GM23338 (cell line): ENCODE measurements at regions not wholly inside any gene's neighbourhood (a gene's known extent, or its start where the extent isn't known, plus 50 kb on each side); places are given as distances from the start of the nearest gene placed in this dataset.

ENCODE experiments used
- ATAC-seq: fragments of 200-7000 bp; cut with Tn5 transposase; 3 replicates; pipeline ENCODE4 v1.9.1; 2020
- DNase-seq: peaks from one replicate; pipeline ENCODE4 v3.0.0-alpha.2; 2015; ENCODE audit warnings: low spot score
- H2AFZ ChIP-seq: fragments of 200-600 bp; sonication (generic); 2 replicates; pipeline ENCODE4 v1.8.0; 2016; ENCODE audit warnings: antibody characterized with exemption, mild to moderate bottlenecking, moderate library complexity
- H3F3A ChIP-seq: fragments of 200-600 bp; sonication (generic); replicated peaks from 2 replicates; pipeline ENCODE4 v1.8.0; 2017; ENCODE audit warnings: antibody characterized with exemption, mixed run types, low read depth
- H3K27ac ChIP-seq: fragments of 200-600 bp; sonication (generic); 2 replicates; pipeline ENCODE4 v1.6.1; 2016; ENCODE audit warnings: low read depth
- H3K27me3 ChIP-seq: fragments of 200-600 bp; sonication (generic); 2 replicates; pipeline ENCODE4 v1.8.0; 2016; ENCODE audit warnings: mild to moderate bottlenecking, mixed run types, moderate library complexity; ENCODE audit not compliant: insufficient read depth
- H3K36me3 ChIP-seq: fragments of 200-600 bp; sonication (generic); 2 replicates; pipeline ENCODE4 v1.8.0; 2016; ENCODE audit warnings: mild to moderate bottlenecking; ENCODE audit not compliant: insufficient read depth
- H3K4me1 ChIP-seq: fragments of 200-600 bp; sonication (generic); 2 replicates; pipeline ENCODE4 v1.8.0; 2016; ENCODE audit warnings: mild to moderate bottlenecking, moderate library complexity; ENCODE audit not compliant: insufficient read depth
- H3K4me2 ChIP-seq: fragments of 200-600 bp; sonication (generic); 2 replicates; pipeline ENCODE4 v1.7.1; 2017; ENCODE audit warnings: mixed run types
- H3K4me3 ChIP-seq: fragments of 200-600 bp; sonication (generic); 2 replicates; pipeline ENCODE4 v1.6.1; 2016; ENCODE audit warnings: mixed run types
- H3K79me2 ChIP-seq: fragments of 200-600 bp; sonication (generic); replicated peaks from 2 replicates; pipeline ENCODE4 v1.8.0; 2017; ENCODE audit warnings: mild to moderate bottlenecking; ENCODE audit not compliant: insufficient read depth
- H3K9me2 ChIP-seq: fragments of 200-600 bp; sonication (generic); 2 replicates; pipeline ENCODE4 v1.8.0; 2017; ENCODE audit not compliant: insufficient read depth
- H4K20me1 ChIP-seq: fragments of 200-600 bp; sonication (generic); replicated peaks from 2 replicates; pipeline ENCODE4 v1.8.0; 2017; ENCODE audit warnings: mild to moderate bottlenecking; ENCODE audit not compliant: insufficient read depth
- H3K27ac Mint-ChIP-seq: 2 replicates; pipeline ENCODE4 v1.8.0; 2020; ENCODE audit warnings: inconsistent platforms, mild to moderate bottlenecking, moderate library complexity, mixed read lengths
- H3K27me3 Mint-ChIP-seq: 3 replicates; pipeline ENCODE4 v1.8.0; 2022; ENCODE audit warnings: low read depth, mild to moderate bottlenecking, moderate library complexity, mixed read lengths, inconsistent platforms; ENCODE audit not compliant: insufficient read depth, poor library complexity
- H3K36me3 Mint-ChIP-seq: 3 replicates; pipeline ENCODE4 v1.8.0; 2021; ENCODE audit warnings: low read depth, mild to moderate bottlenecking, inconsistent platforms, moderate library complexity, mixed read lengths
- H3K4me1 Mint-ChIP-seq: 3 replicates; pipeline ENCODE4 v1.8.0; 2020; ENCODE audit warnings: mild to moderate bottlenecking, inconsistent platforms, mixed read lengths
- H3K4me3 Mint-ChIP-seq: 3 replicates; pipeline ENCODE4 v1.8.0; 2021; ENCODE audit warnings: moderate library complexity, mild to moderate bottlenecking, inconsistent platforms, mixed read lengths
- H3K9me3 Mint-ChIP-seq: 3 replicates; pipeline ENCODE4 v1.8.0; 2020; ENCODE audit warnings: moderate library complexity, mild to moderate bottlenecking, inconsistent platforms, mixed read lengths
- CREB1 ChIP-seq: fragments of 250-450 bp; sonication (Bioruptor Pico); IDR thresholded peaks from 2 replicates; pipeline ENCODE4 v1.5.0; 2020; ENCODE audit warnings: low read depth, mild to moderate bottlenecking, moderate library complexity
- ETS1 ChIP-seq: IDR thresholded peaks from 2 replicates; pipeline ENCODE4 v1.6.1; 2016; ENCODE audit warnings: antibody characterized with exemption
- EZH2 ChIP-seq: fragments of 200-600 bp; sonication (generic); IDR thresholded peaks from one replicate; pipeline ENCODE4 v1.8.0; 2017; ENCODE audit warnings: antibody characterized with exemption, mild to moderate bottlenecking, low read depth; ENCODE audit not compliant: unreplicated experiment
- EZH2phosphoT487 ChIP-seq: fragments of 200-600 bp; sonication (generic); IDR thresholded peaks from one replicate; pipeline ENCODE4 v1.8.1; 2018; ENCODE audit warnings: antibody characterized with exemption; ENCODE audit not compliant: unreplicated experiment
- JUNB ChIP-seq: IDR thresholded peaks from one replicate; pipeline ENCODE4 v1.6.1; 2016; ENCODE audit warnings: antibody characterized with exemption; ENCODE audit not compliant: unreplicated experiment
- NANOG ChIP-seq: IDR thresholded peaks from 2 replicates; pipeline ENCODE4 v1.6.1; 2016; ENCODE audit warnings: antibody characterized with exemption, borderline replicate concordance
- POLR2AphosphoS5 ChIP-seq: IDR thresholded peaks from 2 replicates; pipeline ENCODE4 v1.6.1; 2016; ENCODE audit warnings: antibody characterized with exemption, low read depth
- STAT1 ChIP-seq: IDR thresholded peaks from one replicate; pipeline ENCODE4 v1.6.1; 2016; ENCODE audit warnings: antibody characterized with exemption; ENCODE audit not compliant: unreplicated experiment
- ZNF114 ChIP-seq: fragments of 250-450 bp; sonication (Bioruptor Pico); IDR thresholded peaks from 2 replicates; pipeline ENCODE4 v1.5.0; 2020; ENCODE audit warnings: mild to moderate bottlenecking, moderate library complexity
- ZNF331 ChIP-seq: fragments of 250-450 bp; sonication (Bioruptor Pico); IDR thresholded peaks from 2 replicates; pipeline ENCODE4 v1.5.0; 2020; ENCODE audit warnings: low read depth, mild to moderate bottlenecking, moderate library complexity
- ZNF462 ChIP-seq: fragments of 250-450 bp; sonication (Bioruptor Pico); IDR thresholded peaks from 2 replicates; pipeline ENCODE4 v1.5.0; 2020; ENCODE audit warnings: mild to moderate bottlenecking, moderate library complexity
- TF ChIP-seq, protein P1 (sequence below), 2 experiments: fragments of 200-600 bp in 1 of 2; sonication (generic) in 1 of 2; conservative IDR thresholded peaks; 2 replicates each; pipeline versions ENCODE4 v1.5.1 to v1.6.1; 2016 to 2017; ENCODE audit warnings: antibody characterized with exemption in 2 of 2, low read depth in 2 of 2, mild to moderate bottlenecking in 2 of 2, moderate library complexity in 1 of 2
- TF ChIP-seq, protein P2 (sequence below): IDR thresholded peaks from one replicate; pipeline ENCODE4 v1.6.1; 2018; ENCODE audit warnings: antibody characterized with exemption; ENCODE audit not compliant: unreplicated experiment

- Mint-ChIP-seq H3K9me3 (peaks cover 15% of the 10 kb centered on the region), H3K27me3 (peaks cover 7% of the 10 kb centered on the region), H3K4me3 (no peak overlapping the region), H3K27ac (no peak overlapping the region), H3K4me1 (peaks cover 7% of the 10 kb centered on the region), H3K36me3 (peaks cover 17% of the 10 kb centered on the region)
- Histone ChIP-seq H3K36me3 (no peaks in the 10 kb centered on the region), H2AFZ (no peak overlapping the region), H3K4me1 (peaks cover 7% of the 10 kb centered on the region; the same call in 1 of the 2 replicates), H3K79me2 (no peaks in the 10 kb centered on the region), H3K27me3 (no peaks in the 10 kb centered on the region), H3K4me2 (no peak overlapping the region), H3K4me3 (no peak overlapping the region), H3K9me2 (no peaks in the 10 kb centered on the region; the same call in 1 of the 2 replicates), H3F3A (no peaks in the 10 kb centered on the region), H3K27ac (no peak overlapping the region), H4K20me1 (no peaks in the 10 kb centered on the region)
- no peak for DNase-seq
- TF ChIP-seq CREB1 (CRISPR knock-in tag) (no peak), NANOG (no peak), STAT1 (no peak), JUNB (no peak), ZNF114 (CRISPR knock-in tag) (no peak), ETS1 (no peak), ZNF462 (CRISPR knock-in tag) (no peak), EZH2phosphoT487 (no peak), POLR2AphosphoS5 (no peak), EZH2 (no peak), ZNF331 (CRISPR knock-in tag) (no peak)
- TF ChIP-seq, protein P1, sequence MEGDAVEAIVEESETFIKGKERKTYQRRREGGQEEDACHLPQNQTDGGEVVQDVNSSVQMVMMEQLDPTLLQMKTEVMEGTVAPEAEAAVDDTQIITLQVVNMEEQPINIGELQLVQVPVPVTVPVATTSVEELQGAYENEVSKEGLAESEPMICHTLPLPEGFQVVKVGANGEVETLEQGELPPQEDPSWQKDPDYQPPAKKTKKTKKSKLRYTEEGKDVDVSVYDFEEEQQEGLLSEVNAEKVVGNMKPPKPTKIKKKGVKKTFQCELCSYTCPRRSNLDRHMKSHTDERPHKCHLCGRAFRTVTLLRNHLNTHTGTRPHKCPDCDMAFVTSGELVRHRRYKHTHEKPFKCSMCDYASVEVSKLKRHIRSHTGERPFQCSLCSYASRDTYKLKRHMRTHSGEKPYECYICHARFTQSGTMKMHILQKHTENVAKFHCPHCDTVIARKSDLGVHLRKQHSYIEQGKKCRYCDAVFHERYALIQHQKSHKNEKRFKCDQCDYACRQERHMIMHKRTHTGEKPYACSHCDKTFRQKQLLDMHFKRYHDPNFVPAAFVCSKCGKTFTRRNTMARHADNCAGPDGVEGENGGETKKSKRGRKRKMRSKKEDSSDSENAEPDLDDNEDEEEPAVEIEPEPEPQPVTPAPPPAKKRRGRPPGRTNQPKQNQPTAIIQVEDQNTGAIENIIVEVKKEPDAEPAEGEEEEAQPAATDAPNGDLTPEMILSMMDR (conservative IDR thresholded peaks at IDR 0.05; ENCODE audit: low read depth in 2 of 2), result no peak
- TF ChIP-seq, protein P2, sequence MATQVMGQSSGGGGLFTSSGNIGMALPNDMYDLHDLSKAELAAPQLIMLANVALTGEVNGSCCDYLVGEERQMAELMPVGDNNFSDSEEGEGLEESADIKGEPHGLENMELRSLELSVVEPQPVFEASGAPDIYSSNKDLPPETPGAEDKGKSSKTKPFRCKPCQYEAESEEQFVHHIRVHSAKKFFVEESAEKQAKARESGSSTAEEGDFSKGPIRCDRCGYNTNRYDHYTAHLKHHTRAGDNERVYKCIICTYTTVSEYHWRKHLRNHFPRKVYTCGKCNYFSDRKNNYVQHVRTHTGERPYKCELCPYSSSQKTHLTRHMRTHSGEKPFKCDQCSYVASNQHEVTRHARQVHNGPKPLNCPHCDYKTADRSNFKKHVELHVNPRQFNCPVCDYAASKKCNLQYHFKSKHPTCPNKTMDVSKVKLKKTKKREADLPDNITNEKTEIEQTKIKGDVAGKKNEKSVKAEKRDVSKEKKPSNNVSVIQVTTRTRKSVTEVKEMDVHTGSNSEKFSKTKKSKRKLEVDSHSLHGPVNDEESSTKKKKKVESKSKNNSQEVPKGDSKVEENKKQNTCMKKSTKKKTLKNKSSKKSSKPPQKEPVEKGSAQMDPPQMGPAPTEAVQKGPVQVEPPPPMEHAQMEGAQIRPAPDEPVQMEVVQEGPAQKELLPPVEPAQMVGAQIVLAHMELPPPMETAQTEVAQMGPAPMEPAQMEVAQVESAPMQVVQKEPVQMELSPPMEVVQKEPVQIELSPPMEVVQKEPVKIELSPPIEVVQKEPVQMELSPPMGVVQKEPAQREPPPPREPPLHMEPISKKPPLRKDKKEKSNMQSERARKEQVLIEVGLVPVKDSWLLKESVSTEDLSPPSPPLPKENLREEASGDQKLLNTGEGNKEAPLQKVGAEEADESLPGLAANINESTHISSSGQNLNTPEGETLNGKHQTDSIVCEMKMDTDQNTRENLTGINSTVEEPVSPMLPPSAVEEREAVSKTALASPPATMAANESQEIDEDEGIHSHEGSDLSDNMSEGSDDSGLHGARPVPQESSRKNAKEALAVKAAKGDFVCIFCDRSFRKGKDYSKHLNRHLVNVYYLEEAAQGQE, result no peak
- ATAC-seq, result no peak
These were observed 630.0 kb upstream of the MBL2 start for GRCh38 chr10:53402594-53402993.
